Activated CD4-positive, alpha-beta T cell treated with anti-CD3 and anti-CD28 coated beads, Interleukin-2, amount 10 ng/mL, durations not matched to agents 24 days and 14 days (primary cell): ENCODE measurements at regions not wholly inside any gene's neighbourhood (a gene's known extent, or its start where the extent isn't known, plus 50 kb on each side); places are given as distances from the start of the nearest gene placed in this dataset.

ENCODE experiments used
- DNase-seq: peaks from one replicate; pipeline ENCODE4 v3.0.0; 2022
- H3K27ac Mint-ChIP-seq: one replicate; pipeline ENCODE4 v1.8.0; 2022; ENCODE audit warnings: mild to moderate bottlenecking, mixed read lengths
- H3K27me3 Mint-ChIP-seq: one replicate; pipeline ENCODE4 v1.8.0; 2022; ENCODE audit warnings: mixed read lengths
- H3K36me3 Mint-ChIP-seq: one replicate; pipeline ENCODE4 v1.8.0; 2022; ENCODE audit warnings: low read depth, mild to moderate bottlenecking, mixed read lengths
- H3K4me1 Mint-ChIP-seq: one replicate; pipeline ENCODE4 v1.8.0; 2021; ENCODE audit warnings: mixed read lengths
- H3K4me3 Mint-ChIP-seq: one replicate; pipeline ENCODE4 v1.8.0; 2022; ENCODE audit warnings: mild to moderate bottlenecking, moderate library complexity, mixed read lengths
- H3K9me3 Mint-ChIP-seq: one replicate; pipeline ENCODE4 v1.8.0; 2021; ENCODE audit warnings: mixed read lengths
- intact Hi-C: fragments of 100-400 bp; cut with micrococcal nuclease; formaldehyde crosslinking; loops from one replicate; pipeline ENCODE4 v1.15.1; 2023

GRCh38 chr3:72482589-72483321 lies 365.5 kb downstream of the SHQ1 start:
- Mint-ChIP-seq H3K4me3 (peak overlapping the region; percentile 78), H3K9me3 (peaks cover 15% of the 10 kb centered on the region), H3K36me3 (peaks cover 16% of the 10 kb centered on the region), H3K27ac (peak overlapping the region; percentile 96), H3K4me1 (peaks cover 67% of the 10 kb centered on the region), H3K27me3 (no peaks in the 10 kb centered on the region)
- DNase-seq: peak; percentile 85
- intact Hi-C loops: loop anchor here (1.0 to 5.0 kb wide), 8 partner anchors 7 to 365 kb away; partner anchors contain the start of gene SHQ1

DNA sequence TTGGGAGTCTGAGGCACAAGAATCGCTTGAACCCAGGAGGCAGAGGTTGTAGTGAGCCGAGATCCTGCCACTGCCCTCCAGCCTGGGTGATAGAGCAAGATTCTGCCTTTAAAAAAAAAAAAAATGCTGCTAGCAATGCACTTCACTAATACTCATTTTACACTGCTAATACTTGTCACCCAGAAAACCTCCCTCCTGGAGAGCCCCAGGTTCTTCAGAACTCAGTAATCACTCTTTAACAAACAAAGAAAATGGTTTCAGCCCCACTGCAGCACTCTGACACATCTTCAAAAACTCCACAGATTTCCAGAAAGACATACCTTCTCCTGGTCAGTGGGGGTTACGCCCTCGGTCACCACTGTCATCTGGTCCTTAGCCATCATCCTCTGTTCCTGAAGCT lies 366.7 kb downstream of the SHQ1 start:
- peak overlapping the region; percentile 60 for H3K4me3 Mint-ChIP-seq
- H3K27me3 Mint-ChIP-seq: no peaks in the 10 kb centered on the region
- no peak for DNase-seq
- H3K9me3 Mint-ChIP-seq: peaks cover 15% of the 10 kb centered on the region
- peaks cover 62% of the 10 kb centered on the region for H3K4me1 Mint-ChIP-seq
- intact Hi-C loops: loop anchor here (5.0 kb wide), 1 partner anchor 366 kb away; the partner anchor contains the start of gene SHQ1
- H3K27ac Mint-ChIP-seq: peak overlapping the region; percentile 96
- peaks cover 16% of the 10 kb centered on the region for H3K36me3 Mint-ChIP-seq

GRCh38 chr3:72480366-72480765 lies 367.9 kb downstream of the SHQ1 start:
- Mint-ChIP-seq H3K27me3 (no peaks in the 10 kb centered on the region), H3K4me3 (no peak overlapping the region), H3K9me3 (peaks cover 7% of the 10 kb centered on the region), H3K36me3 (peaks cover 11% of the 10 kb centered on the region), H3K4me1 (peaks cover 57% of the 10 kb centered on the region), H3K27ac (peak overlapping the region; percentile 96)
- intact Hi-C loops: loop anchor here (5.0 kb wide), 1 partner anchor 367 kb away; the partner anchor contains the start of gene SHQ1
- no peak for DNase-seq

DNA sequence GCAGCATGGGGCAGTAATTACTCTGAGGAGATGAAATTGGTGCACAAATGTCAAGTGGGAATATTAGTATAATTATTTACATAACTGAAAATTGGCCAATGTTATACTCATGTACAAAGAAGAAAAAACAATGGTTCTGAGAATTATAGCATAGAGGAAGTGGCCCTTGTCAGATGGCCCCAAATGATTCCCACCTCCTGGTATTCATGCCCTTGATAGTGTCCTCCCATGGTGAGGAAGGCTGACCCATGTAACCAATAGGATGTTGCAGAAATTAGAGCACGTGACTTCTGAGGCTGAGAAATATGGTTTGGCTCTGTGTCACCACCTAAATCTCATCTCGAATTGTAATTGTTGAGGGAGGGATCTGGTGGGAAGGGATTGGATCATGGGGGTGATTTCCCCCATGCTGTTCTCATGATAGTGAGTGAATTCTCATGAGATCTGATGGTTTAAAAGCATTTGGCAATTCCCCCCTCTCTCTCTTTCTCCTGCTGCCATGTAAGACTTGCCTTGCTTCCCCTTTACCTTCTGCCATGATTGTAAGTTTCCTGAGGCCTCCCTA lies 368.5 kb downstream of the SHQ1 start:
- H3K27me3 Mint-ChIP-seq: no peaks in the 10 kb centered on the region

GRCh38 chr3:72476139-72476483 lies 372.1 kb downstream of the SHQ1 start:
- Mint-ChIP-seq H3K27ac (no peak overlapping the region), H3K4me1 (peaks cover 38% of the 10 kb centered on the region)
- no peak for DNase-seq

More for the DNA sequence above, 368.5 kb downstream of the SHQ1 start:
- intact Hi-C loops: loop anchor here (5.0 kb wide), 1 partner anchor 368 kb away; the partner anchor contains the start of gene SHQ1
- Mint-ChIP-seq H3K4me3 (no peak overlapping the region), H3K4me1 (peaks cover 56% of the 10 kb centered on the region), H3K27ac (peak overlapping the region; percentile 60), H3K9me3 (peaks cover 3% of the 10 kb centered on the region), H3K36me3 (peaks cover 4% of the 10 kb centered on the region)
- no peak for DNase-seq

GRCh38 chr3:72475258-72476138 lies 372.7 kb downstream of the SHQ1 start:
- intact Hi-C loops: loop anchor here (1.0 to 2.0 kb wide), 4 partner anchors 8 to 497 kb away; no protein-coding TSS in a partner anchor
- H3K27ac Mint-ChIP-seq: peak overlapping the region; percentile 78

More at GRCh38 chr3:72476139-72476483, 372.1 kb downstream of the SHQ1 start:
- Mint-ChIP-seq H3K36me3 (peaks cover 3% of the 10 kb centered on the region), H3K9me3 (peaks cover 4% of the 10 kb centered on the region), H3K27me3 (no peaks in the 10 kb centered on the region), H3K4me3 (no peak overlapping the region)
- intact Hi-C loops: no loop called here

GRCh38 chr3:72474775-72475174 lies 373.5 kb downstream of the SHQ1 start:
- no peaks in the 10 kb centered on the region for H3K27me3 Mint-ChIP-seq
- no peak for DNase-seq
- H3K4me1 Mint-ChIP-seq: peaks cover 26% of the 10 kb centered on the region
- intact Hi-C loops: loop anchor here (1.0 to 2.0 kb wide), 4 partner anchors 9 to 496 kb away; no protein-coding TSS in a partner anchor
- H3K36me3 Mint-ChIP-seq: peaks cover 3% of the 10 kb centered on the region
- peak overlapping the region; percentile 45 for H3K4me3 Mint-ChIP-seq
- H3K9me3 Mint-ChIP-seq: peaks cover 4% of the 10 kb centered on the region
- H3K27ac Mint-ChIP-seq: peak overlapping the region; percentile 78

More at GRCh38 chr3:72475258-72476138, 372.7 kb downstream of the SHQ1 start:
- Mint-ChIP-seq H3K27me3 (no peaks in the 10 kb centered on the region), H3K9me3 (peaks cover 4% of the 10 kb centered on the region), H3K4me1 (peaks cover 32% of the 10 kb centered on the region), H3K36me3 (peaks cover 3% of the 10 kb centered on the region), H3K4me3 (peak overlapping the region; percentile 45)
- DNase-seq: no peak

DNA sequence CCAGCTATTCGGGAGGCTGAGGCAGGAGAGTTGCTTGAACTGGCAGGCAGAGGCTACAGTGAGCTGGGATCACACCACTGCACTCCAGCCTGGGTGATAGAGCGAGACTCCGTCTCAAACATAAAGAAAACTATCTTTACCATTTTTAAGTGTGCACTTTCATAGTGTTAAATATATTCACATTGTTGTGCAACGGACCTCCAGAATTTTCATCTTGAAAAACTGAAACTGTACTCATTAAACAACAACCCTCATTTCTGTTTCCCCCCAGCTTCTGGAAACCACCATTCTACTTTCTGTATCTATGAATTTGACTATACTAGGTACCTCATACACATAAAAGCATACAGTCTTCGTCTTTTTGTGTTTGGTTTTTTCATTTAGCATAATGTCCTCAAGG lies 375.1 kb downstream of the SHQ1 start:
- Mint-ChIP-seq H3K27ac (peak overlapping the region; percentile 46), H3K27me3 (no peaks in the 10 kb centered on the region), H3K9me3 (peaks cover 4% of the 10 kb centered on the region), H3K4me3 (no peak overlapping the region), H3K4me1 (peaks cover 26% of the 10 kb centered on the region), H3K36me3 (peaks cover 3% of the 10 kb centered on the region)
- intact Hi-C loops: no loop called here
- no peak for DNase-seq

DNA sequence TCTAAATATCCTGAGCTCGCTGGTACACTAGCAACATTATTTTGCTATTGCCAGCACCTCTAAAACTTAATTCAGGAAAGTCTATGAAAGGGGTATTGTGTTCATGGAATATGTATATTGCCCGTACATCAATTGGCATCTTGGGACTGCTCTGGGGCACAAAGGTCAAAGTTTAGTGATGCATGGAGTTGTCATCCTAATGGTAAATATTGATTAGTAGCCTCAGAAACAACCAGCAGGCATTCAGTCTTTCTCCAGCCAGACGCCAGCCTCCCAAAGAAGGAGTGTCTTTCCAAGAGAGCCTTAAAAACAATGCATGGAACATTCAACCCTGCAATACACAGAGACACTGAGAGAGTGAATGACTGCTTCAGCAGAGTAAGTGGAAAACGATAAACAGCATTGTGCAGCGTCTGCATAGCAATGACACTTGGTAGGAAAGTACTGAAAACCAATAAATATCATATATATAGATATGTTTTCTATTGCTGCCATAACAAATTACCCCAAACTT lies 377.3 kb downstream of the SHQ1 start:
- intact Hi-C loops: no loop called here
- peaks cover 18% of the 10 kb centered on the region for H3K4me1 Mint-ChIP-seq

GRCh38 chr3:72465853-72466252 lies 382.4 kb downstream of the SHQ1 start:
- intact Hi-C loops: no loop called here
- H3K27me3 Mint-ChIP-seq: peaks cover 6% of the 10 kb centered on the region
- no peak overlapping the region for H3K4me3 Mint-ChIP-seq
- H3K9me3 Mint-ChIP-seq: peaks cover 7% of the 10 kb centered on the region
- no peaks in the 10 kb centered on the region for H3K36me3 Mint-ChIP-seq
- no peak overlapping the region for H3K27ac Mint-ChIP-seq
- H3K4me1 Mint-ChIP-seq: peaks cover 3% of the 10 kb centered on the region
- DNase-seq: no peak

More for the DNA sequence above, 377.3 kb downstream of the SHQ1 start:
- H3K36me3 Mint-ChIP-seq: peaks cover 3% of the 10 kb centered on the region
- H3K4me3 Mint-ChIP-seq: no peak overlapping the region
- no peak for DNase-seq
- no peak overlapping the region for H3K27ac Mint-ChIP-seq
- peaks cover 3% of the 10 kb centered on the region for H3K27me3 Mint-ChIP-seq
- H3K9me3 Mint-ChIP-seq: peaks cover 6% of the 10 kb centered on the region

DNA sequence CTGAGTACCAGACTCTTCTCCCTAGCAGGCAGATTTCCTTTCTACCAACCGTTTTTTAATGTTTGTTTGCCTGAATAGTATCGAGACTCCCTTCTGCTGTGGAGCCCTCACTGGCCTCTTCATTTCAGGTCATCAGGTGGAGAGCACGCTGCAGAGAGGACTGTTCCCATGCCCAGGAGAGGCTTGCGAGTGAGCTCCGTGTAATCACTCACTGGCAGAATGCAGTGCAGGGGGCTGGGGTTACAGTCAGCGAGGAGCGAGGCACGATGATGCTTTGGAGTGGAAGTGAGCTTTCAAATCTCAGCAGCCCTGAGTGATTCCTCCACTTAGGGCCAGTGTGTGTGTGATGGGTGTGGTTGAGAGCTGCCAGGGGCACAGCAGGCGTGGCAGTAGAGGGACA lies 385.2 kb downstream of the SHQ1 start:
- Mint-ChIP-seq H3K27ac (no peak overlapping the region), H3K9me3 (peaks cover 7% of the 10 kb centered on the region), H3K27me3 (peaks cover 6% of the 10 kb centered on the region), H3K4me3 (no peak overlapping the region), H3K36me3 (no peaks in the 10 kb centered on the region), H3K4me1 (peaks cover 3% of the 10 kb centered on the region)
- no peak for DNase-seq
- intact Hi-C loops: no loop called here

DNA sequence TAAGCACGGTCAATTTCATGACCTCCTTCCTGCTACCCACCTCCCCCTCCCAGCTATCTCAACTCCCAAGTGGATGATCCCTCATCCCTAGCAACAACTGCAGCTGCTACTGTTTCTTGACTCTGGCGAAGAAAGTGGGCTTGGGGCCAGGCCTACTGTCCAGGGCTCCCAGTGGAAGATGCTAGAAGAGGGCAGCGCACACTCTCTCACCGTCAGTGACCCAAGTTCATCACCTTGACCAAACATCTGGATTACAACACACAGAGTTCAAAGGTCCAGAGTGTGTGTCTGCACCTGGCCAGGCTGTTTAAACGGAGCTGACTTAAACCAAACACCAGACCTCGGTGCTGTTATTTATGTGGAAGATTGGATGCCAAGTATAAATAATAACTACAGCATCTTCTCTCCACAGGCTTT lies 385.6 kb downstream of the SHQ1 start:
- intact Hi-C loops: no loop called here
- Mint-ChIP-seq H3K4me3 (no peak overlapping the region), H3K4me1 (peaks cover 3% of the 10 kb centered on the region), H3K27me3 (peaks cover 6% of the 10 kb centered on the region), H3K36me3 (no peaks in the 10 kb centered on the region), H3K9me3 (peaks cover 7% of the 10 kb centered on the region), H3K27ac (no peak overlapping the region)
- no peak for DNase-seq

DNA sequence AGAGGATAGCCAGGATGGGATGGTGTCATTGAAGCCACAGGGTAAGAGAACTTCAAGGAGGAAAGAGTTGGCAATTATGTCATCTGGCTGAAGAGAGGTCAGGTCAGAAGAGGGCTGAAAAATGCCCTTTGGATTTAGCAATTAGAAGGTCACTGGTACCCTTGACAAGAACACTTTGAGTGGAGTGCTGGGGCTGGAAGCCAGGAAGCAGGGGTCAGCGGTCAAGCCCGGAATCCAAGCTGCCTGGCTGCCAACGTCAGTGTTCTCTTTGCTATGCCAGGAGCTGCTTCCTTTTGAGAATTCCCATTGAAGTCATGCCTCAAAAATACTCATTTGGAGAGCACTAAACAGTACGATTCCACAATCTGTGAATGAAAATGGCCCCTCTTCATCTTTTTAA lies 386.5 kb downstream of the SHQ1 start:
- intact Hi-C loops: no loop called here
- Mint-ChIP-seq H3K4me3 (no peak overlapping the region), H3K4me1 (peaks cover 3% of the 10 kb centered on the region), H3K9me3 (peaks cover 7% of the 10 kb centered on the region), H3K27ac (no peak overlapping the region), H3K36me3 (no peaks in the 10 kb centered on the region), H3K27me3 (peaks cover 6% of the 10 kb centered on the region)
- DNase-seq: no peak
